Hepatocyte (in vitro differentiated cells): ENCODE measurements at regions not wholly inside any gene's neighbourhood (a gene's known extent, or its start where the extent isn't known, plus 50 kb on each side); places are given as distances from the start of the nearest gene placed in this dataset.
"Not testable (repeated sequence)": the region's sequence is repeated elsewhere in the genome, so short reads cannot be mapped to it uniquely, and the experiment has no call there.

Source experiments
- DNase-seq: peaks from one replicate; pipeline ENCODE4 v3.0.0-alpha.2; 2016; ENCODE audit warnings: low spot score
- H2AFZ ChIP-seq: fragments of 200-600 bp; sonication (generic); 2 replicates; pipeline ENCODE4 v1.6.0; 2016; ENCODE audit warnings: antibody characterized with exemption, mild to moderate bottlenecking
- H3K27ac ChIP-seq: fragments of 200-600 bp; sonication (generic); 2 replicates; pipeline ENCODE4 v1.5.1; 2016; ENCODE audit warnings: mild to moderate bottlenecking
- H3K27me3 ChIP-seq: fragments of 200-600 bp; sonication (generic); 2 replicates; pipeline ENCODE4 v1.6.1; 2016
- H3K36me3 ChIP-seq: fragments of 200-600 bp; sonication (generic); replicated peaks from 2 replicates; pipeline ENCODE4 v1.5.1; 2016; ENCODE audit warnings: low read depth; ENCODE audit not compliant: insufficient read depth
- H3K4me1 ChIP-seq: fragments of 200-600 bp; sonication (generic); 2 replicates; pipeline ENCODE4 v1.5.1; 2016; ENCODE audit warnings: mild to moderate bottlenecking, moderate library complexity; ENCODE audit not compliant: insufficient read depth
- H3K4me2 ChIP-seq: fragments of 200-600 bp; sonication (generic); 2 replicates; pipeline ENCODE4 v1.6.0; 2016
- H3K4me3 ChIP-seq: fragments of 200-600 bp; sonication (generic); 2 replicates; pipeline ENCODE4 v1.5.1; 2016; ENCODE audit warnings: mild to moderate bottlenecking
- H3K79me2 ChIP-seq: fragments of 200-600 bp; sonication (generic); 2 replicates; pipeline ENCODE4 v1.6.0; 2017; ENCODE audit warnings: mild to moderate bottlenecking
- H3K9me2 ChIP-seq: fragments of 200-600 bp; sonication (generic); replicated peaks from 2 replicates; pipeline ENCODE4 v1.6.0; 2017; ENCODE audit warnings: mild to moderate bottlenecking; ENCODE audit not compliant: insufficient read depth
- H3K9me3 ChIP-seq: fragments of 200-600 bp; sonication (generic); 2 replicates; pipeline ENCODE4 v1.5.1; 2016; ENCODE audit warnings: low read depth, mild to moderate bottlenecking
- H4K20me1 ChIP-seq: fragments of 200-600 bp; sonication (generic); 2 replicates; pipeline ENCODE4 v1.6.0; 2016; ENCODE audit warnings: mild to moderate bottlenecking; ENCODE audit not compliant: insufficient read depth, poor library complexity, severe bottlenecking
- EZH2 ChIP-seq: fragments of 200-600 bp; sonication (generic); IDR thresholded peaks from 2 replicates; pipeline ENCODE4 v1.6.1; 2016; ENCODE audit warnings: antibody characterized with exemption, mild to moderate bottlenecking, borderline replicate concordance
- EZH2phosphoT487 ChIP-seq: fragments of 200-600 bp; sonication (generic); IDR thresholded peaks from one replicate; pipeline ENCODE4 v1.6.1; 2018; ENCODE audit warnings: antibody characterized with exemption, mild to moderate bottlenecking, low read depth, moderate library complexity; ENCODE audit not compliant: unreplicated experiment, severe bottlenecking
- WGBS: methylation state at CpG from one replicate; pipeline ENCODE4 v1.1.6; 2016; ENCODE audit warnings: low lambda C conversion rate; ENCODE audit errors: missing lambda C conversion rate; 5-methylcytosine and 5-hydroxymethylcytosine counted together
- TF ChIP-seq, protein P1 (sequence below): fragments of 200-600 bp; sonication (generic); IDR thresholded peaks from 2 replicates; pipeline ENCODE4 v1.5.1; 2016; ENCODE audit warnings: antibody characterized with exemption, mild to moderate bottlenecking; ENCODE audit not compliant: poor library complexity

DNA sequence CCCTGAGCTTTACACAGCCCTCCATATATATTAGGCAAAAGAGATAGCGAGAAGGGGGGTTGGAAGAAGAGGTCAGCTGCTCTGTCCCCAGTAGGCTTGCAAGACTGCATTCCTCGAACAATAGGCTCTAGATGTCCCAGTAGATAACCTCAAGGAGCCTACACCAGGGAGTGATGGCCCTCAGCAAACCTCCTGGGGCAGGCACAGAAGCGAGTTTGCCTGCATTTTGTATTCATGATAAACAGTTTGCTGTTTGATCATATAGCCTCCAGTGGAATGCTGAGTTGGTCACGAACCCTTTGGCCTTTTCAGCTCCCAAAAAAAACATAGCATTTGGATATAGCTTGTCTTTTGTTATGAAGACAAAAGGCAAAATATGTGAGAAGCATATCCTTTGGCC, 95.1 kb upstream of the GRAMD1B start:
- Histone ChIP-seq H3K9me2 (no peaks in the 10 kb centered on the region), H3K79me2 (no peaks in the 10 kb centered on the region), H3K9me3 (no peaks in the 10 kb centered on the region), H4K20me1 (no peaks in the 10 kb centered on the region), H3K4me1 (no peaks in the 10 kb centered on the region), H2AFZ (no peak overlapping the region), H3K27ac (no peak overlapping the region), H3K4me3 (no peak overlapping the region), H3K4me2 (no peak overlapping the region), H3K27me3 (no peaks in the 10 kb centered on the region), H3K36me3 (no peaks in the 10 kb centered on the region)
- TF ChIP-seq, protein P1, sequence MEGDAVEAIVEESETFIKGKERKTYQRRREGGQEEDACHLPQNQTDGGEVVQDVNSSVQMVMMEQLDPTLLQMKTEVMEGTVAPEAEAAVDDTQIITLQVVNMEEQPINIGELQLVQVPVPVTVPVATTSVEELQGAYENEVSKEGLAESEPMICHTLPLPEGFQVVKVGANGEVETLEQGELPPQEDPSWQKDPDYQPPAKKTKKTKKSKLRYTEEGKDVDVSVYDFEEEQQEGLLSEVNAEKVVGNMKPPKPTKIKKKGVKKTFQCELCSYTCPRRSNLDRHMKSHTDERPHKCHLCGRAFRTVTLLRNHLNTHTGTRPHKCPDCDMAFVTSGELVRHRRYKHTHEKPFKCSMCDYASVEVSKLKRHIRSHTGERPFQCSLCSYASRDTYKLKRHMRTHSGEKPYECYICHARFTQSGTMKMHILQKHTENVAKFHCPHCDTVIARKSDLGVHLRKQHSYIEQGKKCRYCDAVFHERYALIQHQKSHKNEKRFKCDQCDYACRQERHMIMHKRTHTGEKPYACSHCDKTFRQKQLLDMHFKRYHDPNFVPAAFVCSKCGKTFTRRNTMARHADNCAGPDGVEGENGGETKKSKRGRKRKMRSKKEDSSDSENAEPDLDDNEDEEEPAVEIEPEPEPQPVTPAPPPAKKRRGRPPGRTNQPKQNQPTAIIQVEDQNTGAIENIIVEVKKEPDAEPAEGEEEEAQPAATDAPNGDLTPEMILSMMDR: no peak
- TF ChIP-seq EZH2phosphoT487 (no peak), EZH2 (no peak)
- DNase-seq: no peak
- 78% methylated on average over 4 of the region's 4 CpGs for WGBS

DNA sequence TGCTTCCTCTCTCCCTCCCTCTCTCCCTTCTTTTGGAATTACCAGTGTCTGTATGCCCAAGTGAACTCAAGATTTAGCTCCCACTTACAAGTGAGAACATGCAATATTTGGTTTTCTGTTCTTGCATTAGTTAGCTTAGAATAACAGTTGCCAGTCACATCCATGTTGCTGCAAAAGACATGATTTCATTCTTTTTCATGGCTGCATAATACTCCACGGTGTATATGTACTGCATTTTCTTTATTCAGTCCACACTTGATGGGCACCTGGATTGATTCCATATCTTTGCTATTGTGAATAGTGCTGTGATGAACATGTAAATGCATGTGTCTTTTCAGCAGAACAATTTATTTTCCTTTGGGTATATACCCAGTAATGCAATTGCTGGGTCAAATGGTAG, 97.5 kb upstream of the GRAMD1B start:
- not testable (repeated sequence) for H3K9me3 ChIP-seq, H3K9me2 ChIP-seq, H3K4me1 ChIP-seq, DNase-seq, H3K27me3 ChIP-seq, H2AFZ ChIP-seq, H3K36me3 ChIP-seq, H3K4me3 ChIP-seq, H4K20me1 ChIP-seq, H3K4me2 ChIP-seq, H3K27ac ChIP-seq, H3K79me2 ChIP-seq
- WGBS: 93% methylated on average over 1 of the region's 1 CpG

GRCh38 chr11:123330948-123331347, 99.1 kb upstream of the GRAMD1B start:
- Histone ChIP-seq H4K20me1 (no peaks in the 10 kb centered on the region), H2AFZ (no peak overlapping the region), H3K36me3 (no peaks in the 10 kb centered on the region), H3K79me2 (no peaks in the 10 kb centered on the region), H3K9me2 (no peaks in the 10 kb centered on the region), H3K4me2 (no peak overlapping the region), H3K27me3 (no peaks in the 10 kb centered on the region), H3K27ac (no peak overlapping the region), H3K9me3 (no peaks in the 10 kb centered on the region), H3K4me3 (no peak overlapping the region), H3K4me1 (no peaks in the 10 kb centered on the region)
- DNase-seq: no peak
- TF ChIP-seq, protein P1: no peak
- 86% methylated on average over 2 of the region's 2 CpGs for WGBS

DNA sequence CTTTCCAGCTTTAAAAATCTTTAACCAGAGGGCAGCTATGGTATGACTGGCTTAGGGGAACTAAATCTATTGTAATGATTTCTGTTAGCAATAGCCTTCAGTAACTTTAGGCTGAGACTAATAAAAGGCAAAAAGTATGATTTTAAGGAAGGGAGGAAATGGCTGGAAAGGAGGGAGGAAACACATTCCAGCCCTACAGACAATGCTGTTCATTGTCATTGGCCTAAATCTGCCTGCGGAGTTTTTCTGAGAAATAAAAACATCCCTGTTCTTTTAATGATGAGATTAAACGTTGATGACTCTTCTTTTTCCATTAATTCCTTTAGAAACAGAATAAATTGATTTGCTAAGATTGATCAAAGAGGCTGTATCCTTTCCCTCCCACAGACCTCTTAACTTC, 99.6 kb upstream of the GRAMD1B start:
- Histone ChIP-seq H3K36me3 (no peaks in the 10 kb centered on the region), H4K20me1 (no peaks in the 10 kb centered on the region), H3K4me1 (no peaks in the 10 kb centered on the region), H3K27me3 (no peaks in the 10 kb centered on the region), H3K4me2 (no peak overlapping the region), H3K27ac (no peak overlapping the region), H3K9me3 (no peaks in the 10 kb centered on the region), H3K4me3 (no peak overlapping the region), H3K79me2 (no peaks in the 10 kb centered on the region), H3K9me2 (no peaks in the 10 kb centered on the region), H2AFZ (no peak overlapping the region)
- WGBS: 70% methylated on average over 2 of the region's 2 CpGs
- no peak for DNase-seq
- TF ChIP-seq, protein P1: no peak
- TF ChIP-seq EZH2 (no peak), EZH2phosphoT487 (no peak)
